Small intestine (tissue), 7 donors: ENCODE measurements at regions not wholly inside any gene's neighbourhood (a gene's known extent, or its start where the extent isn't known, plus 50 kb on each side); places are given as distances from the start of the nearest gene placed in this dataset.

Experiments used
- DNase-seq, 2 donors: peaks; one replicate each; pipeline versions ENCODE4 v3.0.0 to v3.0.0-alpha.2; 2013
- FAIRE-seq: peaks from 2 replicates; lab custom pipeline; 2012; peaks lifted over from hg19 to GRCh38; lab: Jason Lieb, UNC
- H3K27ac ChIP-seq, 3 donors: one replicate each; pipeline ENCODE4 v1.5.1; 2013; ENCODE audit warnings: low read length in 2 of 3, mild to moderate bottlenecking in 2 of 3, control low read depth in 1 of 3, inconsistent platforms in 1 of 3, low read depth in 1 of 3, moderate library complexity in 1 of 3
- H3K27me3 ChIP-seq, 3 donors: one replicate each; pipeline ENCODE4 v1.6.1; 2013; ENCODE audit warnings: low read length in 3 of 3, inconsistent platforms in 1 of 3; ENCODE audit not compliant: control insufficient read depth in 3 of 3, insufficient read depth in 3 of 3
- H3K36me3 ChIP-seq, 3 donors: one replicate each; pipeline ENCODE4 v1.6.1; 2013; ENCODE audit warnings: low read length in 3 of 3, inconsistent platforms in 1 of 3, low read depth in 1 of 3, mild to moderate bottlenecking in 1 of 3, moderate library complexity in 1 of 3; ENCODE audit not compliant: control insufficient read depth in 3 of 3, insufficient read depth in 2 of 3
- H3K4me1 ChIP-seq, 3 donors: one replicate each; pipeline ENCODE4 v1.6.1; 2013; ENCODE audit warnings: low read length in 2 of 3, inconsistent platforms in 1 of 3, low read depth in 1 of 3, mild to moderate bottlenecking in 1 of 3, moderate library complexity in 1 of 3; ENCODE audit not compliant: control insufficient read depth in 3 of 3, insufficient read depth in 2 of 3
- H3K4me3 ChIP-seq, 3 donors: one replicate each; pipeline ENCODE4 v1.5.1; 2013; ENCODE audit warnings: low read length in 3 of 3, control low read depth in 1 of 3, inconsistent platforms in 1 of 3, low read depth in 1 of 3, mild to moderate bottlenecking in 1 of 3, moderate library complexity in 1 of 3
- H3K9me3 ChIP-seq, 2 donors: one replicate each; pipeline ENCODE4 v1.6.1; 2013; ENCODE audit warnings: low read depth in 1 of 2, low read length in 1 of 2; ENCODE audit not compliant: control insufficient read depth in 2 of 2, insufficient read depth in 1 of 2
- WGBS, 3 donors: extraction: QIAGEN DNeasy Blood & Tissue Kit; methylation state at CpG; one replicate each; pipeline ENCODE4 v1.1.7; 2013; 5-methylcytosine and 5-hydroxymethylcytosine counted together
- donor health status: healthy with polysubstance abuse.
- donor health status: control.
- donor health status: control.
- donor health status: Bipolar disorder and iron deficiency.
- donor health status: healthy.

- WGBS, 3 donors: 69 to 83% (median 80%) methylated on average over 2 of the region's 2 CpGs
- Histone ChIP-seq H3K4me3 (no peak overlapping the region), H3K27me3 (peaks cover 0 to 2% (median 0%) of the 10 kb centered on the region in 3 donors), H3K4me1 (no peaks in the 10 kb centered on the region), H3K9me3 (no peaks in the 10 kb centered on the region), H3K36me3 (no peaks in the 10 kb centered on the region), H3K27ac (no peak overlapping the region)
- no peak for FAIRE-seq
- no peak for DNase-seq
These were observed 293.3 kb downstream of the TCF7L2 start for GRCh38 chr10:113243311-113243710.

GRCh38 chr10:113244750-113245149, 294.7 kb downstream of the TCF7L2 start:
- Histone ChIP-seq H3K4me3 (no peak overlapping the region), H3K9me3 (no peaks in the 10 kb centered on the region), H3K27me3 (peaks cover 0 to 2% (median 0%) of the 10 kb centered on the region in 3 donors), H3K27ac (no peak overlapping the region), H3K4me1 (no peaks in the 10 kb centered on the region), H3K36me3 (no peaks in the 10 kb centered on the region)
- WGBS, 3 donors: 83 to 86% (median 84%) methylated on average over 5 of the region's 5 CpGs
- FAIRE-seq (no peak), DNase-seq (no peak)

GRCh38 chr10:113245286-113245685, 295.2 kb downstream of the TCF7L2 start:
- H3K4me3 ChIP-seq: no peak overlapping the region
- WGBS, 3 donors: 82 to 91% (median 88%) methylated on average over 3 of the region's 3 CpGs
- FAIRE-seq (no peak), DNase-seq (no peak)
- H3K36me3 ChIP-seq: no peaks in the 10 kb centered on the region
- H3K4me1 ChIP-seq: no peaks in the 10 kb centered on the region
- H3K27me3 ChIP-seq: peaks cover 0 to 2% (median 0%) of the 10 kb centered on the region in 3 donors
- no peaks in the 10 kb centered on the region for H3K9me3 ChIP-seq
- no peak overlapping the region for H3K27ac ChIP-seq

- Histone ChIP-seq H3K27me3 (peaks cover 0 to 2% (median 0%) of the 10 kb centered on the region in 3 donors), H3K27ac (no peak overlapping the region), H3K4me3 (no peak overlapping the region), H3K36me3 (no peaks in the 10 kb centered on the region), H3K9me3 (no peaks in the 10 kb centered on the region), H3K4me1 (no peaks in the 10 kb centered on the region)
- DNase-seq (no peak), FAIRE-seq (no peak)
- WGBS, 3 donors: 72 to 82% (median 78%) methylated on average over 5 of the region's 5 CpGs
These were observed 297.0 kb downstream of the TCF7L2 start for GRCh38 chr10:113247050-113247449.

- H3K27me3 ChIP-seq: no peaks in the 10 kb centered on the region
- no peak overlapping the region for H3K27ac ChIP-seq
- H3K36me3 ChIP-seq: no peaks in the 10 kb centered on the region
- no peaks in the 10 kb centered on the region for H3K9me3 ChIP-seq
- WGBS, 3 donors: 63 to 71% (median 66%) methylated on average over 10 of the region's 10 CpGs
- DNase-seq (no peak), FAIRE-seq (no peak)
- no peak overlapping the region for H3K4me3 ChIP-seq
- no peaks in the 10 kb centered on the region for H3K4me1 ChIP-seq
These were observed 299.9 kb upstream of the HABP2 start for GRCh38 chr10:113252650-113253618.

GRCh38 chr10:113259576-113260226, 293.2 kb upstream of the HABP2 start:
- Histone ChIP-seq H3K27me3 (peaks cover 0 to 7% (median 0%) of the 10 kb centered on the region in 3 donors), H3K9me3 (no peaks in the 10 kb centered on the region), H3K36me3 (no peaks in the 10 kb centered on the region), H3K4me1 (no peaks in the 10 kb centered on the region), H3K4me3 (no peak overlapping the region), H3K27ac (no peak overlapping the region)
- DNase-seq (no peak), FAIRE-seq (no peak)
- WGBS, 3 donors: 73 to 80% (median 74%) methylated on average over 16 of the region's 16 CpGs

GRCh38 chr10:113261161-113261560, 291.7 kb upstream of the HABP2 start:
- DNase-seq (no peak), FAIRE-seq (no peak)
- 67 to 74% (median 70%) methylated on average over 10 of the region's 10 CpGs for whole genome bisulfite sequencing, 3 donors
- no peaks in the 10 kb centered on the region for H3K36me3 ChIP-seq
- H3K27ac ChIP-seq: no peak overlapping the region
- no peak overlapping the region for H3K4me3 ChIP-seq
- H3K4me1 ChIP-seq: no peaks in the 10 kb centered on the region
- H3K27me3 ChIP-seq: peaks cover 0 to 7% (median 0%) of the 10 kb centered on the region in 3 donors
- no peaks in the 10 kb centered on the region for H3K9me3 ChIP-seq

- DNase-seq (no peak), FAIRE-seq (no peak)
- H3K27me3 ChIP-seq: peaks cover 0 to 7% (median 0%) of the 10 kb centered on the region in 3 donors
- H3K36me3 ChIP-seq: no peaks in the 10 kb centered on the region
- H3K4me3 ChIP-seq: no peak overlapping the region
- WGBS, 3 donors: 78 to 89% (median 84%) methylated on average over 13 of the region's 13 CpGs
- H3K9me3 ChIP-seq: no peaks in the 10 kb centered on the region
- H3K4me1 ChIP-seq: no peaks in the 10 kb centered on the region
- H3K27ac ChIP-seq: no peak overlapping the region
These were observed 291.2 kb upstream of the HABP2 start for GRCh38 chr10:113261611-113262091.
